ENCODE measurements at regions not wholly inside any gene's neighbourhood (a gene's known extent, or its start where the extent isn't known, plus 50 kb on each side); places are given as distances from the start of the nearest gene placed in this dataset.

DNA sequence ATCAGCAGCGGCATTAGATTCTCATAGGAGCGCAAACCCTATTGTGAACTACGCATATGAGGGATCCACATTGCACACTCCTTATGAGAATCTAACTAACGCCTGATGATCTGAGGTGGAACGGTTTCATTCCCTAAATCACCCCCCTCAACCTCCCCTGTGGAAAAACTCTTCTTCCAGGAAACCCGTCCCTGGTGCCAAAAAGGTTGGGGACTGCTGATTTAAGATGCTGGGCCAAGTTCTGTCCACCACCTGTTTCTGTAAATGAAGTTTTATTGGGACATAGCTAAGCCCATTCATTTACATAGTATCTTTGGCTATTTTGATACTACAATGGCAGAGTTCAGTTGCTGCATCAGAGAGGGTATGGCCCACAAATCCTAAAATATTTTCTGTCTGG is 268.2 kb upstream of the PRDM1 start:
- Histone ChIP-seq H3K4me1 (no peaks in the 10 kb centered on the region), H3K4me3 (no peak overlapping the region), H3K36me3 (replicated peaks) (no peaks in the 10 kb centered on the region)

GRCh38 chr6:105817370-105817769 is 268.8 kb upstream of the PRDM1 start:
- Histone ChIP-seq H3K36me3 (replicated peaks) (no peaks in the 10 kb centered on the region), H3K27me3 (ENCODE audit: low read depth) (peaks cover 5% of the 10 kb centered on the region), H3K4me3 (no peak overlapping the region), H3K9me3 (no peaks in the 10 kb centered on the region), H3K4me1 (no peaks in the 10 kb centered on the region)
- DNase-seq (ENCODE audit: low spot score in 2 of 2), result no peak
- in situ Hi-C loops (cut with MboI; ENCODE audit: low sequenced_read_pairs), result no loop called here

More for the DNA sequence above, 268.2 kb upstream of the PRDM1 start:
- in situ Hi-C loops (cut with MboI; ENCODE audit: low sequenced_read_pairs), result no loop called here
- peaks cover 5% of the 10 kb centered on the region for H3K27me3 ChIP-seq (ENCODE audit: low read depth)
- no peaks in the 10 kb centered on the region for H3K9me3 ChIP-seq
- no peak for DNase-seq (ENCODE audit: low spot score in 2 of 2)

- in situ Hi-C loops (cut with MboI; ENCODE audit: low sequenced_read_pairs), result no loop called here
- H3K9me3 ChIP-seq, result no peaks in the 10 kb centered on the region
- H3K27me3 ChIP-seq (ENCODE audit: low read depth), result peaks cover 5% of the 10 kb centered on the region
- no peak overlapping the region for H3K4me3 ChIP-seq
- no peak for DNase-seq (ENCODE audit: low spot score in 2 of 2)
- H3K4me1 ChIP-seq, result no peaks in the 10 kb centered on the region
- no peaks in the 10 kb centered on the region for H3K36me3 ChIP-seq (replicated peaks)
Observed at GRCh38 chr6:105816847-105817246, 269.3 kb upstream of the PRDM1 start.

DNA sequence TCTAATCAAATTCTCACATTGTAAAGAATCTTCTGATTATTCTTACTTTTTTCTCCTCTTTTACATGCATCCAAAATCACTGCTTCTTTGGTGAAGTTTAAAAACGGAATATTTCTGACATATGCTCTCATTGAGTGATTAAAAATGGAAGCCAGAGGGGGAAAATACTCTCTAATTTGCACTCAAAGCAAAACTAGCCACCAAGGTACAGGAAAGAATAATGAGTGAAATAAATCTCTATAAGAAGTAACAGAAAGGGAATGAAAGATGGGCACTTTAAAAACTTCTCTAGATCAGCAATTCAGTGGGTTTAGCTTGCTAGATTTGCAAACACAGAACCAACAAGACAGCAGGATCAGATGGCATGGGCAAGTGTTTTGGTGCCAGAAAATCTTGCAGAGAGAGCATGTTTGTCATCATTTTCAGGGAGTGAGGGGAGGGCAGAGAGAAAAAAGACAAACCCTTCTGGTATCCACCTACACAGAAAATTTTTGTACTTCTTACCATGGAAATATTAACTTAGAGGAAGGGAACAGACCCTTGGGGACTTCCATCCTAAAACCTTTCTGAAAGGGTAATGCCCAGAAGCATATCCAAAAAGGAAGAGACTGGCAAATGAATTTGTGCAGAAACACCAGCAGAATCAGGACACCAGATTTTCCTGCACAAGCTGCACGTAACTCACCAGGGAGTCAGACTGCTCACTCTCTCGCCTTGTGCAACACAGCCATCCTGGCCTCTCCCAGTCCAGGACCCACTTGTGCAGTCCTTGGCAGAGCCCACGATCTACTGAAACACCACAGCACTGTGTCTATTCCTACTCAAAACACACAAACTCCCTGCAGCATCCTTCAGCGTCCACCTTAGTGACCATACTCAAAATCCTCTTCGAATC is 270.2 kb upstream of the PRDM1 start:
- in situ Hi-C loops (cut with MboI; ENCODE audit: low sequenced_read_pairs), result no loop called here
- DNase-seq (ENCODE audit: low spot score in 2 of 2), result no peak
- H3K9me3 ChIP-seq, result no peaks in the 10 kb centered on the region
- H3K36me3 ChIP-seq (replicated peaks), result no peaks in the 10 kb centered on the region
- H3K27me3 ChIP-seq (ENCODE audit: low read depth), result peaks cover 5% of the 10 kb centered on the region
- no peak overlapping the region for H3K4me3 ChIP-seq
- H3K4me1 ChIP-seq, result no peaks in the 10 kb centered on the region

- in situ Hi-C loops (cut with MboI; ENCODE audit: low sequenced_read_pairs), result no loop called here
- H3K4me1 ChIP-seq, result no peaks in the 10 kb centered on the region
- H3K36me3 ChIP-seq (replicated peaks), result no peaks in the 10 kb centered on the region
- no peaks in the 10 kb centered on the region for H3K9me3 ChIP-seq
- no peak overlapping the region for H3K4me3 ChIP-seq
- DNase-seq (ENCODE audit: low spot score in 2 of 2), result no peak
- peaks cover 5% of the 10 kb centered on the region for H3K27me3 ChIP-seq (ENCODE audit: low read depth)
Observed at GRCh38 chr6:105814745-105815536, 271.2 kb upstream of the PRDM1 start.

DNA sequence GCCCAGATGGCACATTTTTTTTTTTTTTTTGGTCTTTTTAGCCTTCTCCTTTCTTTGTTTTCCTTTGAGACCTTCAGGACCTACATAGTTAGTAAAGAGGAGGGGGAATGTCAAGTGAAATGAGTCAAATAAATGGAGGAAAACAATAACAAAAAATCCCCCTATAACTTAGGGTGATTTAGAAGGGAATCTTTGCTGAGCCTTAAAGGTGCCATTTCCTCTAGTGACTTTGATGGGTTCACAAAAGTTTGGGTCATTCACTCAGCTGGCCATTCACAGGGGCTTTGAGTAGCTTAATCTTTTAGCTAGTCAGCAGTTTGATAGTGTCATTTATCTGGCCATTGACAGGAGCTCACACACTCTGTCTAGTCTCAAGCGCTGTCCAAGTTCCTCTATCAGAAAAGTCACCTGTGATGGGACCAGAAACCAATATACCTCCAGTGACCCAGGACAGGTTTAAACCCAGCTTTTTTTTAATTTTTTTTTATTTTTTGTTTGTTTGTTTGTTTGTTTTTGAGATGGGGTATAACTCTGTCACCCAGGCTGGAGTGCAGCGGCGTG is 275.1 kb upstream of the PRDM1 start:
- in situ Hi-C loops (cut with MboI; ENCODE audit: low sequenced_read_pairs), result no loop called here
- no peak overlapping the region for H3K4me3 ChIP-seq
- H3K4me1 ChIP-seq, result no peaks in the 10 kb centered on the region
- no peak for DNase-seq (ENCODE audit: low spot score in 2 of 2)
- no peaks in the 10 kb centered on the region for H3K9me3 ChIP-seq
- peaks cover 5% of the 10 kb centered on the region for H3K27me3 ChIP-seq (ENCODE audit: low read depth)
- no peaks in the 10 kb centered on the region for H3K36me3 ChIP-seq (replicated peaks)

DNA sequence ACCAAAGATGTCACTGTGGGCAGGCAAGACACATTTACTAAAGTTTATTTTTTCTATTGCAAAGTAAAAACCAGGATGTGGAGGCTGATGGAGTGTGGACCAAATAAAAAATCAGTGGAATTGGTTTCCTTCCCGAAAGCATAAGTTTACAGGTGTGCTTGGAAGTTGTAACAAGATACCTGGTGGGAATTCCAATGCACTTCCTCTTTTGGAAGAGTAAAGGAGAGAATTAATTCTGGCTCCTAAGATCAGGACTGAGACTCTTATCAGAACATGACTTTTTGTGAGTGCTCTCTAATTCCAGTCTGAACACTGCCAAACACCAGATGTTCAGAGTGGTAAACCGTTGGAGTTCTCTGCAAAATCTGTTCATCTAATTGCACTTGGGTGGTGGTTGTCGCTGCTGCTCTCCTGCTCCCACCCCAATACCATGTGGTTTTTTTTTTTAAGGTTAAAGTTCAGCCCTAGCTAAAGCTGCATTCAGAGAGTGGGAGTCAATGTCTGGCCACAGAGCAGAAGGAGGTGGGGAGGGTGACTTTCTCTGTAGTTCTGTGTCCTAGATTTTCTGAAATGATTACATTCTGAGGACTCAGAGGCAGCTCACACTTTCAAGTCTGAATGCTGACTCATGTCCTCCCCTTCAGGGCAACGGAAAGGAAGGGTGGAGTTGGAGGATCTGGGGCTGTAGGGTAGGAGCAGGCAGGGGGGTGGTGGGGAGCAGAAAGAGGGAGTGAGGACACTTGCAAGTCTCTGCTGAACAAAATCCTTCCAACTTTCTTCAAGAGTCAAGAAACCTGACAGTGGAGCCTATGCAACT is 275.8 kb upstream of the PRDM1 start:
- Histone ChIP-seq H3K9me3 (no peaks in the 10 kb centered on the region), H3K36me3 (replicated peaks) (no peaks in the 10 kb centered on the region), H3K27me3 (ENCODE audit: low read depth) (peaks cover 5% of the 10 kb centered on the region), H3K4me1 (no peaks in the 10 kb centered on the region), H3K4me3 (no peak overlapping the region)
- no peak for DNase-seq (ENCODE audit: low spot score in 2 of 2)
- in situ Hi-C loops (cut with MboI; ENCODE audit: low sequenced_read_pairs), result no loop called here

DNA sequence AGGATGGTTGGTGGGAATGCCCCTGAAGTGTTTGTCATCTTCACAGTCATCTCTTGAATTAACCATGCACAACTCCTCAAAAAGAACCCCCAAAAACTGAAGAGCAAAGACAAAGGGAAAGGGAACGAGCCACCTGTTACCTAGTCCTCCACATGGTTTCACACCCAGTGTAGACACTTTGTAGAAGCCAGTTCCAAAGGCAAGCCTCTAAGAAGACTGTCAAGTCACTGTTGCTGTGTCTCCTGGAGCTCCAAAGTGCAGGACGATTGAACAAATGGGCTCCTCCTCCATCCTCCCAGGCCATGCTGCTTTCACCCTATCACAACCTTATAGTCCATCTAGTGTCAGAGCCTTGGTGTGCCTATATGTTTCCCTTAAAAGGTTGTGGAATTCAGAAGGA is 277.6 kb upstream of the PRDM1 start:
- Histone ChIP-seq H3K36me3 (replicated peaks) (no peaks in the 10 kb centered on the region), H3K9me3 (no peaks in the 10 kb centered on the region), H3K4me1 (no peaks in the 10 kb centered on the region), H3K27me3 (ENCODE audit: low read depth) (no peaks in the 10 kb centered on the region), H3K4me3 (no peak overlapping the region)
- in situ Hi-C loops (cut with MboI; ENCODE audit: low sequenced_read_pairs), result no loop called here
- DNase-seq (ENCODE audit: low spot score in 2 of 2), result no peak

GRCh38 chr6:105807905-105808304 is 278.2 kb upstream of the PRDM1 start:
- H3K27me3 ChIP-seq (ENCODE audit: low read depth), result no peaks in the 10 kb centered on the region
- H3K36me3 ChIP-seq (replicated peaks), result no peaks in the 10 kb centered on the region
- H3K9me3 ChIP-seq, result no peaks in the 10 kb centered on the region
- no peak for DNase-seq (ENCODE audit: low spot score in 2 of 2)
- H3K4me3 ChIP-seq, result no peak overlapping the region
- H3K4me1 ChIP-seq, result no peaks in the 10 kb centered on the region
- in situ Hi-C loops (cut with MboI; ENCODE audit: low sequenced_read_pairs), result no loop called here

DNA sequence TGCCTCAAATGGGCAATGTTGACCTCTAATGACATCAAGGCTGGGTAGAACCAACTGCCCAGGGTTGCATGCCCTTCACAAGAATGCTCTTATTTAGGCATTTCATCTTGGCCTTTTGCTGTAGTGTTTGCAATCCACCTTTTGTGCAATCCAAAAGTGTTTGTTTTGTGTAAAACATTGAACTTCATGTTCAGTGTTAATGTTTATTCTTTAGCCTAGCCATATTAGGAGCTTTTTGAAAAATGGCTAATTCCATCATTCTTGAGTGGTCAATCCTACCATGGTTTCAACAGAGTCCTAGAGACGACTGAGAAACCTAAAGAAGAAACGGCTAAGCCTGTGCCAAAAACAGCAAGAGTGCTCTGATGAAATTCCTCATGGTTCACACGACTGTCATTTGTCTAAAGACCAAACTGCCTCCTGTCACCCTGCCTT is 279.6 kb upstream of the PRDM1 start:
- Histone ChIP-seq H3K36me3 (replicated peaks) (no peaks in the 10 kb centered on the region), H3K4me3 (no peak overlapping the region), H3K27me3 (ENCODE audit: low read depth) (no peaks in the 10 kb centered on the region), H3K4me1 (no peaks in the 10 kb centered on the region), H3K9me3 (no peaks in the 10 kb centered on the region)
- in situ Hi-C loops (cut with MboI; ENCODE audit: low sequenced_read_pairs), result no loop called here
- no peak for DNase-seq (ENCODE audit: low spot score in 2 of 2)

DNA sequence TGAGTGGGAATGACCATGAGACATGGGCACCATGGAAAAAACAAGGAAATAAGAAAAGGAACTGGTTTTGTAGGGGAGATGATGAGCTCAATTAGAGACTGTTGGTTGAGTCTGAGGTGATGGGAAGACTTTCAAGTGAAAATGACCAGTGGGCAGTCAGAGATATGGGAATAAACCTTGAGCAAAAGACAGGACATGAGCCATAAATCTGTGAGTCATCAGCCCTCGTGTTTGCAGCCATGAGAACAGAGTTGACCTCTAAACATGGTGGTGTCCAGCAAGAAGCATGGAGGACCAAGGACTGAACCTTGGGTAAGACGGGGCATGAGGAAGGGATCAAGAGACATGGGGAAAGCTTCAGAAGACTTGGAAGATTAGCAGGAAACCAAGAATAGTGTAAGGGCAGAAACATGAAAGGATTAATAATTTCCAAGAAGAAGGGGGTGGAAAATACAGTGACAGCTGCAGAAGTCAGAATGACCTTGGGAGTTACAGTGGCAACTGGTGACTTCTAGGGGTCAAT is 280.6 kb upstream of the PRDM1 start:
- Histone ChIP-seq H3K9me3 (no peaks in the 10 kb centered on the region), H3K36me3 (replicated peaks) (no peaks in the 10 kb centered on the region), H3K4me3 (no peak overlapping the region), H3K27me3 (ENCODE audit: low read depth) (no peaks in the 10 kb centered on the region), H3K4me1 (no peaks in the 10 kb centered on the region)
- no peak for DNase-seq (ENCODE audit: low spot score in 2 of 2)
- in situ Hi-C loops (cut with MboI; ENCODE audit: low sequenced_read_pairs), result no loop called here

DNA sequence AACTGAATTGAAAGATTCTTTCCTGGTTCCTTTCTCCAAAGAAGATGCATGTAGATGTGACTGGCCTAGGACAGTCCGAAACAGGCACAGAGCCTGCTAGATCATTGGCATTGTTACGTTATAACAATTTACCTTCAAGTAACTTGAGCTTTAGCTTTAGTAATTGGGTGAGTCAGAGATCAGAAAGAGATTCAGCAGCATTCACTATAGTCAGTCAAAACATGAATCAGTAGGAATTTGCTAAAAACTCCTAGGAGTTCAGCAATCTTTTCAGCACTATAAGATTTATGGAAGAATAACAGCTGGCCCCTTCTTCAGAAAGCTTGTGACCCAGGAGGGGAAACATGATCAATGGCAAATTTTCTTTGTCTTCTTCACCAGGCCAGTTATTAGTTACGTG is 281.7 kb upstream of the PRDM1 start:
- no peaks in the 10 kb centered on the region for H3K4me1 ChIP-seq
- H3K27me3 ChIP-seq (ENCODE audit: low read depth), result no peaks in the 10 kb centered on the region
- H3K4me3 ChIP-seq, result no peak overlapping the region
- in situ Hi-C loops (cut with MboI; ENCODE audit: low sequenced_read_pairs), result no loop called here
- H3K9me3 ChIP-seq, result no peaks in the 10 kb centered on the region
- no peak for DNase-seq (ENCODE audit: low spot score in 2 of 2)
- no peaks in the 10 kb centered on the region for H3K36me3 ChIP-seq (replicated peaks)

DNA sequence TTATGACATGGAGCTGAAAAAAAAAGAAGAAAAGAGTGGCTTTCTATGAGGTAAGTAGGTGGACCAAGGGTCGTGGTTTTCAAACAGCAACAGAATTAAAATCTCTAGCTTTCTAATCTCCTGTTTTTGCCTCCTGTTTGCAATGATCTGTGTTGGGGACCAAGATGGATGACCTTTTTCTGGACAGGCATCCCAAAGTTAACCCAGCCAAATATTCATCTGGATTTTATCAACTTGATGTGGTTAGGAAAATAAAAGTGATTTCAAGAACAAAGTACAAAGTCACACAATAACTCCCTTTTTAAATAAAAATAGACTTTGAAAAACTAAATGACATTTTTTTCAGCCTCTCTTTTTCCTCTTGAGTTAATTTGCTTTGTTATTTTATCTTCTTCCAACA is 282.1 kb upstream of the PRDM1 start:
- H3K9me3 ChIP-seq, result no peaks in the 10 kb centered on the region
- no peak for DNase-seq (ENCODE audit: low spot score in 2 of 2)
- H3K4me1 ChIP-seq, result no peaks in the 10 kb centered on the region
- no peaks in the 10 kb centered on the region for H3K27me3 ChIP-seq (ENCODE audit: low read depth)
- in situ Hi-C loops (cut with MboI; ENCODE audit: low sequenced_read_pairs), result no loop called here
- H3K4me3 ChIP-seq, result no peak overlapping the region
- no peaks in the 10 kb centered on the region for H3K36me3 ChIP-seq (replicated peaks)

All from HAP-1 (cell line).